ENCODE measurements at regions not wholly inside any gene's neighbourhood (a gene's known extent, or its start where the extent isn't known, plus 50 kb on each side); places are given as distances from the start of the nearest gene placed in this dataset.
"Not testable (repeated sequence)": the region's sequence is repeated elsewhere in the genome, so short reads cannot be mapped to it uniquely, and the experiment has no call there.

- whole genome bisulfite sequencing, 2 donors: 79 to 87% methylated on average over 12 of the region's 12 CpGs
Observed at GRCh38 chr20:57818418-57819181, 108.8 kb upstream of the PMEPA1 start.

GRCh38 chr20:57815405-57815804 lies 105.6 kb upstream of the PMEPA1 start:
- DNase-seq: peak; percentile 6
- Histone ChIP-seq H3K9me3 (no peaks in the 10 kb centered on the region), H3K4me3 (no peak overlapping the region), H3K27me3 (no peaks in the 10 kb centered on the region), H3K4me1 (peaks cover 0 to 12% (median 6%) of the 10 kb centered on the region in 4 donors), H3K27ac (no peak overlapping the region), H3K36me3 (no peaks in the 10 kb centered on the region)
- TF ChIP-seq CTCF (IDR thresholded peaks at IDR 0.05) (no peak), POLR2A (IDR thresholded peaks at IDR 0.05) (no peak), EP300 (IDR thresholded peaks at IDR 0.05) (no peak), POLR2AphosphoS5 (IDR thresholded peaks at IDR 0.05) (no peak)
- WGBS, 2 donors: 96% methylated on average over 4 of the region's 4 CpGs
- intact Hi-C loops (cut with DNase I): no loop called here

More at GRCh38 chr20:57818418-57819181, 108.8 kb upstream of the PMEPA1 start:
- H3K9me3 ChIP-seq: no peaks in the 10 kb centered on the region
- H3K27me3 ChIP-seq: no peaks in the 10 kb centered on the region
- H3K4me1 ChIP-seq: no peaks in the 10 kb centered on the region
- no peak overlapping the region for H3K27ac ChIP-seq
- H3K4me3 ChIP-seq: no peak overlapping the region
- no peaks in the 10 kb centered on the region for H3K36me3 ChIP-seq
- TF ChIP-seq CTCF (IDR thresholded peaks at IDR 0.05) (no peak), EP300 (IDR thresholded peaks at IDR 0.05) (no peak), POLR2A (IDR thresholded peaks at IDR 0.05) (no peak), POLR2AphosphoS5 (IDR thresholded peaks at IDR 0.05) (no peak)
- peak; percentile 52 for DNase-seq
- intact Hi-C loops (cut with DNase I): no loop called here

- Histone ChIP-seq H3K27me3 (no peaks in the 10 kb centered on the region), H3K4me3 (no peak overlapping the region), H3K4me1 (peaks cover 0 to 20% (median 11%) of the 10 kb centered on the region in 4 donors), H3K27ac (no peak overlapping the region), H3K9me3 (no peaks in the 10 kb centered on the region), H3K36me3 (no peaks in the 10 kb centered on the region)
- no peak for TF ChIP-seq POLR2AphosphoS5 (IDR thresholded peaks at IDR 0.05)
- DNase-seq: peak; percentile 20
- intact Hi-C loops (cut with DNase I): no loop called here
- 96 to 97% methylated on average over 6 of the region's 6 CpGs for WGBS, 2 donors
Observed at GRCh38 chr20:57814529-57814928, 104.7 kb upstream of the PMEPA1 start.

- no peaks in the 10 kb centered on the region for H3K27me3 ChIP-seq
- no peak for TF ChIP-seq EP300 (IDR thresholded peaks at IDR 0.05)
- TF ChIP-seq POLR2AphosphoS5 (IDR thresholded peaks at IDR 0.05): no peak
- TF ChIP-seq CTCF (IDR thresholded peaks at IDR 0.05): no peak
- no peak for TF ChIP-seq POLR2A (IDR thresholded peaks at IDR 0.05)
- H3K27ac ChIP-seq: no peak overlapping the region
- H3K4me1 ChIP-seq: peaks cover 0 to 28% (median 16%) of the 10 kb centered on the region in 4 donors
- H3K9me3 ChIP-seq: no peaks in the 10 kb centered on the region
- intact Hi-C loops (cut with DNase I): no loop called here
- no peak overlapping the region for H3K4me3 ChIP-seq
- WGBS, 2 donors: 88 to 92% methylated on average over 6 of the region's 6 CpGs
- peak; percentile 35 for DNase-seq
- no peaks in the 10 kb centered on the region for H3K36me3 ChIP-seq
Observed at GRCh38 chr20:57813509-57814269, 103.9 kb upstream of the PMEPA1 start.

- H3K4me3 ChIP-seq; H3K36me3 ChIP-seq; DNase-seq; H3K9me3 ChIP-seq; intact Hi-C loops (cut with DNase I); H3K27me3 ChIP-seq; H3K27ac ChIP-seq: not testable (repeated sequence)
- H3K4me1 ChIP-seq: peaks cover 0 to 38% (median 21%) of the 10 kb centered on the region in 4 donors
- 85 to 91% methylated on average over 4 of the region's 4 CpGs for WGBS, 2 donors
Observed at GRCh38 chr20:57812632-57813031, 102.8 kb upstream of the PMEPA1 start.
